DMS114 treated with DMSO at 0.1 percent for 48 hours (cell line): ENCODE measurements at regions not wholly inside any gene's neighbourhood (a gene's known extent, or its start where the extent isn't known, plus 50 kb on each side); places are given as distances from the start of the nearest gene placed in this dataset.

Experiments used
- DNase-seq: peaks from one replicate; lab custom pipeline; 2025; ENCODE audit not compliant: unreplicated experiment; lab: John Stamatoyannopoulos, UW

DNA sequence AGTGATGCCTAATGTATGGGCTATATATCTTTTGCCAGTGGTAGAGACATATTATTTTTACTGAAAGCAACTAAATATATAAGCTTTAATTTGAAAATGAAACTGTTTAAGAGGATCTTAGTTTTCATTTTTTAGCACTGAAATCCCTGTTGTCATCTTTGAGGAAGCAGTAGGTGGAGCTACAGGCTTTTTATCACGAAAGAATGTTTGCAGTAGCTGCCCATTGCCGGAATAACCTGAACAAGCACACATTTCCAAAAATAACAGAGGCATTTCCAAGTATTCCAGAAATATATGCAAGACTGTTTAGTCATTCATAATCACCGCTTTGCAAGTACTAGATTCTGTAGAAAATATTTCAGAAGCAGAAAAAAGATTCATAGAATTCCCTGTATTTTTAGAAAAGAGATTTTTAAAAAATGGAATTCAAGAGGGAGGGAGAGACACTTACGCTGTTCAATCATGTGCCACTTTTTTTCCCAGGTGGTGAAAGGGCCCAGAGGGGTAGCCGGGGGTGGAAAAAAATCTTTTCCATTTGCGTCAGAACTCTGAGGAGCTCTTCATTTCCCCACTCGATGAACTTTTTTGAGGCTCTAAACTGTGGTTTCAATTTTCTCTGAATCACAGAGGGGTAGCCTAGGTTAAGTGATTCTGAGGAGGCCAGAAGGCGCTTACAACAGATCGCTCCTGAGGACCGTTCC is 142.5 kb upstream of the FERMT1 start:
- DNase-seq: peak; percentile 32

GRCh38 chr20:6253396-6253795 is 130.6 kb upstream of the FERMT1 start:
- DNase-seq: no peak

- no peak for DNase-seq
These were observed 122.6 kb upstream of the FERMT1 start for GRCh38 chr20:6245436-6245835.

GRCh38 chr20:6241591-6241990 is 118.8 kb upstream of the FERMT1 start:
- no peak for DNase-seq

DNA sequence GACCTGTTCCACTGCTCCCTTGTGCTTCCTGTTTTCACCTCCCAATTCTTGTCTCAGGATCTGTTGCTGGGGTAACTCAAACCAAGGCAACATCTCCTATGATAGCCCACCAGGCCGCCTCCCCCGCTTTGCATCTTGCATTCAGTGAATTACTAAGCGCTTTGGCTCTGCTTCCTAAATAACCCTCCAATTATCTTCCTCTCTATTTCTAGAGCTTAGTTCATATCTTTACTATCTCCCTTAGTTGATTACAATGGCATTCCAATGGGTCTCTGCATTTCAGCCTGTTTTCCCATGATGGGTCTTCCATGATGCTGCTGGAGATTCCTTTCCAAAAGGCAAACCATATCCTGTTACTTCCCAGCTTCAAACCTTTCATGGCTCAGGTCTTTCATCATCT is 117.2 kb upstream of the FERMT1 start:
- no peak for DNase-seq

GRCh38 chr20:6238421-6238820 is 115.6 kb upstream of the FERMT1 start:
- DNase-seq: no peak

DNA sequence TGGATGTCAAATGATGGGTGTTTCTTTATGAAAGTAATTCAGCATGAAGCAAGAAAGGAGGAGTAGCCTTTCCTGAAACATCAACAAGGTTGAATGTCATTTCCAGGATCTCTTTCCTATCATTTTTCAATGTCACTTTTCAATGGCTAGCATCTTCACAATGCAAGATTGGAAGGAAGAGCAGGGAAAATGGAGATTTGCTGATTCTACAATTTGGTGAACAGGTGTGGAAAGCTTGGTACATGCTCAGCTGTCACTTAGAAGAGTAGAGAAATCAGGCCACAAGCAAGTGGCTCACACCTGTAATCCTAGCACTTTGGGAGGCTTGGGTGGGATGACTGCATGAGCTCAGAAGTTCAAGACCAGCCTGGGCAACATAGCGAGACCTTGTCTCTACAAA is 112.7 kb upstream of the FERMT1 start:
- no peak for DNase-seq

DNA sequence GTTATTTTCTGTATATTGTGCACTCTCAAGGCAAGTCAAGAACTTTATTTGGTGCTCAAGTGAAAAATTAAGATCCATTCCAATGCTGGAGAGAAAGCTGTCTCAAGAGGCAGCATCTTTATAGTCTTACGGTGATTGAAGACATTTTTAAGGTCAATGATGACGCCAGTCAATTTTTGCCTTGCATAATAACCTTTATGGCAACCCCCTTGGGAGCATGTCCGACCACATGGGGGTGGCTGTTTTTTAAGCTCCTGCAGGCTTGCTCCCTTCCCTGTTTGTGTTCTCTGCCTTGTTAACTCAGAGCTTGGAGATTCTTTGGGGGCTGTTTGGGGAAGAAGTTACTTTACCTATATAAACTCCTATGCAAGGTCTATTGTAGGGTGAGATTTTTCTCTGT is 109.6 kb upstream of the FERMT1 start:
- no peak for DNase-seq

DNA sequence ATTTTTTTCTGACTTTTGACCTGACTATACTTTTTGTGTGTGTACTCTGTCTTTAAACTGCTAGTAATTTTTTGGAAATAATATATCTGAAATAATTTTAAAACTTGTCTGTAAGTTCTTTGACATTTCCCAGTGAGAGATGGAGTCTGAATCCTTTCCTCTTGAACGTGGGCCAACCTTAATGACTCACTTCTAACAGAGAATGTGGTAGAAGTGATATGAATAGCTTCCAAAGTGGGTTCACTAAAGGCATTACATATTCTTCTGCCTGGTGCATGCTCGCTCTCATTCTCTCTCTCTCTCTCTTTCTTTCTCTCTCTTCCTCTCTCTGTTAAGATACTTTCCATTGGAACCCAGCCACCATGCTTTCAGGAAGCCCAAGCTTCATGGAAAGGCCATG is 108.7 kb upstream of the FERMT1 start:
- DNase-seq: no peak

GRCh38 chr20:6228302-6228843 is 105.5 kb upstream of the FERMT1 start:
- no peak for DNase-seq

- DNase-seq: no peak
These were observed 90.5 kb upstream of the FERMT1 start for GRCh38 chr20:6213311-6213710.

DNA sequence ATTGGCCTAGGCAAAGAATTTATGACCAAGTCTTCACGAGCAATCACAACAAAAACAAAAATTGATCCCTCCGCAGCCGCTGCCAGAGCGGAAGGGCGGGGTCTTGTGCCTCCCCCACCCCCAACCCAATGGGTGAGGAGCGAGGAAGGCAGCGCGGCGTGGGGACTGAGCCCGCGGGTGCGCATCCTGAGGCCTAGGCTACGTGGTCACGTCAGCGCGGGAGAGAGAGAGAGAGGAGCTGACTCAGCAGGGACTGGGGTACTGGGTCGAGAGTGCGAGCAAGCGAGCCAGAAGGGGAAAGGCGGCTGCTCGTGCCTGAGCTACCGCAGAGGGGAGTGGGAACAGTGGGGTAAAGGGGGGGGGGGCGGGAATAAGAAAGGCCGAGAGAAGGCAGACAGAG is 90.1 kb upstream of the FERMT1 start:
- DNase-seq: no peak

DNA sequence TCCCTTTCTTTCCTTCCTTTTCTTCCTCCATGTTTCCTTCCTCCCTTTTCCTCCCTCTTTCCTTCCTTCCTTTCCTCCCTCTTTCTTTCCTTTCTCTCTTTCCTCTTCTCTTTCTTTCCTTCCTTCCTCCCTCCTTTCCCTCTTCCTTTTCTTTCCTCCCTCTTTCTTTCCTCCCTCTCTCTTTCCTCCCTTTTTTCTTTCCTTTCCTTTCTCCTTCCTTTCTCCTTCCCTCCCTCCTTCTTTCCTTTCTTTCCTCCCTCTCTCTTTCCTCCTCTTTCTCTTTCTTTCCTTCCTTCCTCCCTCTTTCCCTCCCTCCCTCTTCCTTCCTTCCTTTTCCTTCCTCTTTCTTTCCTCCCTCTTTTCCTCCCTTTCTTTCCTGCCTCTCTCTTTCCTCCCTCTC is 86.3 kb upstream of the FERMT1 start:
- no peak for DNase-seq

DNA sequence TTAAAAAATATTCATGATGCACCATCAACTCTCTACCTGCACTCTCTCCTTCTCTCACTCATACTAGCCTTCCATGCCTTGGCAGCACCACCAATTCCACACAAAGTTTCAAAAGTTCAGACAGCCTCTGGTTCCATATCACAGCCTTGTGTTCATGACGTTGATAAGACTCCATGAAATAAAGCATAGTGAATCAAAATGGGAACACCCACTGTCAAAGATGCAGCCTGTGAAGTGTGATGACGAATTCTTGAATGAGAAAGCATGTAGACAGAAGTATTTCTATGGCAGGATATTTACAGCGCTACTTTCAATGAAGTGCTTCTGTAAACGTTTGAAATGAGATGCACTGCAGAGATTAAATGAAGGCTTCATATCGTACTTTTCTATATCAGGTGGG is 77.3 kb upstream of the FERMT1 start:
- no peak for DNase-seq

- no peak for DNase-seq
These were observed 62.4 kb upstream of the FERMT1 start for GRCh38 chr20:6185268-6185667.

GRCh38 chr20:6184086-6184485 is 61.3 kb upstream of the FERMT1 start:
- DNase-seq: no peak

GRCh38 chr20:6180531-6180930 is 57.7 kb upstream of the FERMT1 start:
- DNase-seq: no peak

DNA sequence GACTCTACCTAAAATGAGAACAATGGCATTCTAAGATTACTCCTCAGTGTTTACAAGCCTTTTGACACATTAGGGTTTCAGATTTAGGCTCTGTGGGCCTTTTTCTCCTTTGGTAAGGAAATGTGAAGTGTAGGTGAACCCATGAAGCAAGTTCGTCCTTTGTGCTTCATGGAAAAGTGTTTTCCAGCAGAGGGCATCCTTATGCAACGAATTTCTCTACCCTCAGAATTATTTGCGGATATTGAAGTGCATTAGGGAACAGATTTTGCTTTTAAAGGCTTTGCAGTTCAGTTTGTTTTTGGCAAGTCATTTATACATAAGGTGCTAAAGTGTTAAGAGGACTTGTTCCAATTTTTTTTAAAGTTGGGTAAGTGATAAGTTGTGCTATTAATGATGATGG is 55.7 kb upstream of the FERMT1 start:
- peak; percentile 29 for DNase-seq

DNA sequence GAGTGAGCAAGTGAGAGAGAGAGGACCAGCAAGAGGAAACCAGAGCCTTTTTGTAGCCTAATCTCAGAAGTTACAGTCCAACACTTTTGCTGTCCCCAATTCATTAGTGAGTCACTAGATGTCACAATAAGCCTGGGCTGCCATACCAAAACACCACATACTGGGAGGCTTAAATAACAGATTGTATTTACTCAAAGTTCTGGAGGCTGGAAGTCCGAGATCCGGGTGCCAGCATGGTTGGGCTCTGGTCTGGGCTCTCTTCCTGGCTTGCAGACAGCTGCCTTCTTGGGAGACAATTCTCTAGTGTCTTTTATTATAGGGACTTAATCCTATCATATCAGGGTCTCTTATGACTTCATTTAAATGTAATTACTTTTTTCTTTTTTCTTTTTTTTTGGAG is 50.7 kb upstream of the FERMT1 start:
- DNase-seq: no peak
